ENCODE measurements at regions not wholly inside any gene's neighbourhood (a gene's known extent, or its start where the extent isn't known, plus 50 kb on each side); places are given as distances from the start of the nearest gene placed in this dataset.
A peak's percentile ranks its signal among the peaks of the same experiment; 100 is the strongest.

GRCh38 chr3:178260887-178261565, 275.2 kb upstream of the KCNMB2 start:
- dilution Hi-C loops (cut with MboI; ENCODE audit: extremely low pct_ligation_motif_present, low sequenced_read_pairs) = no loop called here
- H3K4me3 ChIP-seq (replicated peaks in 1 of 3; ENCODE audit: insufficient read depth in 1 of 3, low read depth in 1 of 3, low read length in 3 of 3) = no peak overlapping the region
- no peak for TF ChIP-seq POLR2A (IDR thresholded peaks at IDR 0.05; ENCODE audit: low read depth, low read length)
- no peak for TF ChIP-seq POLR2AphosphoS5 (IDR thresholded peaks at IDR 0.05; ENCODE audit: insufficient read depth, low read depth, low read length)
- TF ChIP-seq GATA2 (IDR thresholded peaks at IDR 0.05; ENCODE audit: insufficient read depth, insufficient read length, low read depth, low read length) = no peak
- TF ChIP-seq JUN (IDR thresholded peaks at IDR 0.05; ENCODE audit: borderline replicate concordance, insufficient read depth, insufficient read length, low read depth) = no peak
- no peak for TF ChIP-seq MAX (IDR thresholded peaks at IDR 0.05; ENCODE audit: insufficient read depth, insufficient read length)
- no peak for TF ChIP-seq CTCF (IDR thresholded peaks at IDR 0.05; ENCODE audit: extremely low read depth in 1 of 2, insufficient read depth in 1 of 2, low read depth in 1 of 2, low read length in 2 of 2)
- no peak for TF ChIP-seq FOS (IDR thresholded peaks at IDR 0.05; ENCODE audit: borderline replicate concordance, insufficient read depth, low read length)
- no peak for TF ChIP-seq MYC (IDR thresholded peaks at IDR 0.05; ENCODE audit: low read depth, low read length)
- no peak for TF ChIP-seq EZH2 (IDR thresholded peaks at IDR 0.05; ENCODE audit: borderline replicate concordance, low read depth, low read length, severe bottlenecking)
- H3K4me1 ChIP-seq (ENCODE audit: control insufficient read depth, extremely low read depth, insufficient read depth, low read length) = peaks cover 17% of the 10 kb centered on the region
- no TSS peak for BruUV-seq (replicated peaks)
- POLR2A ChIA-PET = no interaction called here
- no peak overlapping the region for H2AFZ ChIP-seq (ENCODE audit: low read depth, low read length)
- H4K20me1 ChIP-seq (replicated peaks; ENCODE audit: control insufficient read depth, extremely low read depth, insufficient read depth, low read length) = no peaks in the 10 kb centered on the region
- H3K79me2 ChIP-seq (ENCODE audit: control insufficient read depth, insufficient read depth, low read length) = no peaks in the 10 kb centered on the region
- FAIRE-seq = no peak
- H3K9me3 ChIP-seq (replicated peaks; ENCODE audit: control insufficient read depth, insufficient read depth, low read length) = no peaks in the 10 kb centered on the region
- no peak overlapping the region for H3K27ac ChIP-seq (ENCODE audit: insufficient read depth, low read depth, low read length)
- no peaks in the 10 kb centered on the region for H3K9me1 ChIP-seq (replicated peaks; ENCODE audit: control insufficient read depth, extremely low read depth, insufficient read depth, low read length)
- CTCF ChIA-PET = no interaction called here
- peak; percentile 48 for DNase-seq (ENCODE audit: low read depth, low spot score)
- no peak overlapping the region for H3K9ac ChIP-seq (replicated peaks; ENCODE audit: extremely low read depth, insufficient read depth, low read length)
- H3K27me3 ChIP-seq (ENCODE audit: control insufficient read depth in 2 of 2, insufficient read depth in 2 of 2, low read length in 2 of 2) = no peaks in the 10 kb centered on the region
- H3K4me2 ChIP-seq (ENCODE audit: insufficient read depth, low read length) = no peak overlapping the region
- intact Hi-C loops (cut with micrococcal nuclease) = no loop called here
- no peaks in the 10 kb centered on the region for H3K36me3 ChIP-seq (ENCODE audit: control insufficient read depth in 2 of 2, extremely low read depth in 1 of 2, insufficient read depth in 2 of 2, low read length in 2 of 2)
